Smooth muscle cell (in vitro differentiated cells): ENCODE measurements at regions not wholly inside any gene's neighbourhood (a gene's known extent, or its start where the extent isn't known, plus 50 kb on each side); places are given as distances from the start of the nearest gene placed in this dataset.
"Not testable (repeated sequence)": the region's sequence is repeated elsewhere in the genome, so short reads cannot be mapped to it uniquely, and the experiment has no call there.

Source experiments
- DNase-seq: peaks from one replicate; lab custom pipeline; 2025; ENCODE audit not compliant: unreplicated experiment; lab: John Stamatoyannopoulos, UW
- H2AFZ ChIP-seq: fragments of 200-600 bp; sonication (generic); 2 replicates; pipeline ENCODE4 v1.6.0; 2016; ENCODE audit warnings: antibody characterized with exemption, low read depth, mild to moderate bottlenecking
- H3F3A ChIP-seq: fragments of 200-600 bp; sonication (generic); 2 replicates; pipeline ENCODE4 v1.6.0; 2017; ENCODE audit warnings: antibody characterized with exemption, low read depth
- H3K27ac ChIP-seq: fragments of 200-600 bp; sonication (generic); 2 replicates; pipeline ENCODE4 v1.5.1; 2016; ENCODE audit warnings: low read depth, mild to moderate bottlenecking
- H3K27me3 ChIP-seq: fragments of 200-600 bp; sonication (generic); 2 replicates; pipeline ENCODE4 v1.6.1; 2016; ENCODE audit warnings: low read depth, mild to moderate bottlenecking
- H3K36me3 ChIP-seq: fragments of 200-600 bp; sonication (generic); 2 replicates; pipeline ENCODE4 v1.5.1; 2016; ENCODE audit warnings: low read depth
- H3K4me1 ChIP-seq: fragments of 200-600 bp; sonication (generic); 2 replicates; pipeline ENCODE4 v1.5.1; 2016; ENCODE audit warnings: low read depth
- H3K4me2 ChIP-seq: fragments of 200-600 bp; sonication (generic); 2 replicates; pipeline ENCODE4 v1.6.0; 2016; ENCODE audit warnings: mild to moderate bottlenecking
- H3K4me3 ChIP-seq: fragments of 200-600 bp; sonication (generic); 2 replicates; pipeline ENCODE4 v1.5.1; 2016; ENCODE audit warnings: mild to moderate bottlenecking
- H3K79me2 ChIP-seq: fragments of 200-600 bp; sonication (generic); 2 replicates; pipeline ENCODE4 v1.6.0; 2016; ENCODE audit warnings: low read depth, mild to moderate bottlenecking
- H3K9ac ChIP-seq: fragments of 200-600 bp; sonication (generic); 2 replicates; pipeline ENCODE4 v1.6.0; 2016; ENCODE audit warnings: low read depth
- H3K9me3 ChIP-seq: fragments of 200-600 bp; sonication (generic); replicated peaks from 2 replicates; pipeline ENCODE4 v1.5.1; 2016; ENCODE audit warnings: low read depth
- H4K20me1 ChIP-seq: fragments of 200-600 bp; sonication (generic); 2 replicates; pipeline ENCODE4 v1.6.0; 2016; ENCODE audit warnings: low read depth
- WGBS: methylation state at CpG from one replicate; pipeline ENCODE4 v1.1.7; 2016; ENCODE audit warnings: low lambda C conversion rate; 5-methylcytosine and 5-hydroxymethylcytosine counted together
- TF ChIP-seq, protein P1 (sequence below): fragments of 200-600 bp; sonication (generic); IDR thresholded peaks from 2 replicates; pipeline ENCODE4 v1.5.1; 2017; ENCODE audit warnings: borderline replicate concordance, mild to moderate bottlenecking, antibody characterized with exemption; ENCODE audit not compliant: insufficient read depth, poor library complexity, severe bottlenecking

DNA sequence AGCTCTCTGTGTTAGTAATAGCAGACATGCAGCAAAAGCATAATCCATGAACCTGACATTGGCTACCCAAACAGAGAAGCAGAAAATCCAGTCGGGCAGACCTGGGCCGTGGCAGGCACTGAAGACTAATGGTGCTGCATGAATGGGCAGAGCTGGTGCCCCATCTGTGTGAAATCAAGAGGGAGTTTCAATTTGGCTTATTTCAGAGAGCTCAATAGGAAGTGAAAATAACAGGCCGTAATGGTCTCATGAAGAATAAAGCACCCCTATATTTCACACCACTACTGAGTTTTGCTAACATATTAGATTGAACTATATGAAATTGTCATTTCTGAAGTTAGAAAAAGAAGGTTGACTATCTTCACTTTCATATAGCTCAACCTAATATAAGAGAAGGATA is 149.7 kb downstream of the ENC1 start:
- H3K4me2 ChIP-seq, result no peak overlapping the region
- WGBS, result 73% methylated on average over 3 of the region's 3 CpGs
- no peaks in the 10 kb centered on the region for H3K79me2 ChIP-seq
- H3K9me3 ChIP-seq, result no peaks in the 10 kb centered on the region
- H3K27ac ChIP-seq, result no peak overlapping the region
- no peaks in the 10 kb centered on the region for H3K27me3 ChIP-seq
- no peak overlapping the region for H3K4me3 ChIP-seq
- no peak overlapping the region for H2AFZ ChIP-seq
- no peak overlapping the region for H3K9ac ChIP-seq
- no peaks in the 10 kb centered on the region for H3K4me1 ChIP-seq
- H3F3A ChIP-seq, result no peaks in the 10 kb centered on the region
- H3K36me3 ChIP-seq, result no peaks in the 10 kb centered on the region
- H4K20me1 ChIP-seq, result no peaks in the 10 kb centered on the region
- DNase-seq, result no peak
- TF ChIP-seq, protein P1, sequence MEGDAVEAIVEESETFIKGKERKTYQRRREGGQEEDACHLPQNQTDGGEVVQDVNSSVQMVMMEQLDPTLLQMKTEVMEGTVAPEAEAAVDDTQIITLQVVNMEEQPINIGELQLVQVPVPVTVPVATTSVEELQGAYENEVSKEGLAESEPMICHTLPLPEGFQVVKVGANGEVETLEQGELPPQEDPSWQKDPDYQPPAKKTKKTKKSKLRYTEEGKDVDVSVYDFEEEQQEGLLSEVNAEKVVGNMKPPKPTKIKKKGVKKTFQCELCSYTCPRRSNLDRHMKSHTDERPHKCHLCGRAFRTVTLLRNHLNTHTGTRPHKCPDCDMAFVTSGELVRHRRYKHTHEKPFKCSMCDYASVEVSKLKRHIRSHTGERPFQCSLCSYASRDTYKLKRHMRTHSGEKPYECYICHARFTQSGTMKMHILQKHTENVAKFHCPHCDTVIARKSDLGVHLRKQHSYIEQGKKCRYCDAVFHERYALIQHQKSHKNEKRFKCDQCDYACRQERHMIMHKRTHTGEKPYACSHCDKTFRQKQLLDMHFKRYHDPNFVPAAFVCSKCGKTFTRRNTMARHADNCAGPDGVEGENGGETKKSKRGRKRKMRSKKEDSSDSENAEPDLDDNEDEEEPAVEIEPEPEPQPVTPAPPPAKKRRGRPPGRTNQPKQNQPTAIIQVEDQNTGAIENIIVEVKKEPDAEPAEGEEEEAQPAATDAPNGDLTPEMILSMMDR, result no peak

DNA sequence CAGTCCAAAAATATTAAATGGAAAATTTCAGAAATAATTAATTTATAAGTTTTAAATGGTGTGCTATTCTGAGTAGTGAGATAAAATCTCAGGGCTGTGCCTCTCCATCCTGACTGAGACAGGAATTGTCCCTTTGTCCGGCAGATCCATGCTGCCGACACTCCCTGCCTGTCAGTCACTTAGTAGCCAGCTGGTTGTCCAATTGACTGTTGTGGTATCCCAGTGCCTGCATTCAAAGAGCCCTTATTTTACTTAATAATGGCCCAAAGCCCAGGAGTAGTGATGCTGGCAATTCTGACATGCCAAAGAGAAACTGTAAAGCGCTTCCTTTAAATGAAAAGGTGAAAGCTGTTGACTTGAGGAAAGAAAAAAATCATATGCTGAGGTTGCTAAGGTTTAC is 157.5 kb downstream of the ENC1 start:
- no peak overlapping the region for H3K4me3 ChIP-seq
- no peak overlapping the region for H2AFZ ChIP-seq
- WGBS, result 79% methylated on average over 3 of the region's 3 CpGs
- H3K36me3 ChIP-seq, result no peaks in the 10 kb centered on the region
- H3K27ac ChIP-seq, result no peak overlapping the region
- H4K20me1 ChIP-seq, result no peaks in the 10 kb centered on the region
- no peaks in the 10 kb centered on the region for H3K9me3 ChIP-seq
- no peak overlapping the region for H3K9ac ChIP-seq
- H3K4me1 ChIP-seq, result peaks cover 9% of the 10 kb centered on the region
- H3K27me3 ChIP-seq, result no peaks in the 10 kb centered on the region
- no peak for DNase-seq
- TF ChIP-seq, protein P1, result no peak
- no peak overlapping the region for H3K4me2 ChIP-seq
- no peaks in the 10 kb centered on the region for H3K79me2 ChIP-seq
- no peaks in the 10 kb centered on the region for H3F3A ChIP-seq

DNA sequence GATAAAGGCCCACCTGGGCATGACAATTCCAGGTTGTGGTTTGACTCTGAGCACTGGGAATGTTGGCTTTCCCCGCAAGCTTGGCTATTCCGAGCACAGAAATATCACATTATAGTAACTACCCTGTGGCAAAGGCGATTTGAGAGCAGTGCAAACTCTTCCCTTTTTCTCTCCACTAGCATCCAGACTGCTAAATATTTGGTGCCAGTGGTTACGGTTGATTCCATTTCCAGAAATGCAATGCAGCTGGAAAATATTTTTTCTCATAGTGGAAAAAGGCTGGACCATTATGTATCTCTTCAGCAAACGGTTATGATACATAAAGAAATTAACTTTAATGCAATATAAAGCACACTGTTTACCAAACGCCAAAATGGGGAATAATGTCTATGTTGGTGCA is 158.0 kb downstream of the ENC1 start:
- DNase-seq, result no peak
- no peaks in the 10 kb centered on the region for H3K79me2 ChIP-seq
- 85% methylated on average over 6 of the region's 6 CpGs for whole genome bisulfite sequencing
- H2AFZ ChIP-seq, result no peak overlapping the region
- no peak overlapping the region for H3K9ac ChIP-seq
- no peaks in the 10 kb centered on the region for H3K9me3 ChIP-seq
- H3F3A ChIP-seq, result no peaks in the 10 kb centered on the region
- peaks cover 9% of the 10 kb centered on the region for H3K4me1 ChIP-seq
- TF ChIP-seq, protein P1, result no peak
- H3K27ac ChIP-seq, result no peak overlapping the region
- no peak overlapping the region for H3K4me3 ChIP-seq
- H3K4me2 ChIP-seq, result no peak overlapping the region
- H4K20me1 ChIP-seq, result no peaks in the 10 kb centered on the region
- H3K27me3 ChIP-seq, result no peaks in the 10 kb centered on the region
- H3K36me3 ChIP-seq, result no peaks in the 10 kb centered on the region

DNA sequence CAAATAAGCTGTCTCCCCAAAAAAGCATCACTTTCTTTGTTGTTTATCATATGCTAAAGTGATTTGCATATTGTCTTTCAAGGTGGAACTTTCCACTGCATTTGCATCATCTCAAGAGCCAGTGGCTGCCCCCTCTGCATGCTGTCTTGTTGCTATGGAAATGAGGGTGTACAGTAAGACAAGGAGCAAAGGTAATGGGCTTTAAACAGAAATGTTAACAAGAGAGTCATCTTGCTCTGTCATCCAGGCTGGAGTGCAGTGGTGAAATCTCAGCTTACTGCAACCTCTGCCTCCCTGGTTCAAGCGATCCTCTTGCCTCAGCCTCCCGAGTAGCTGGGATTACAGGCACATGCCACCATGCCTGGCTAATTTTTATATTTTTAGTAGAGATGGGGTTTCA is 159.2 kb downstream of the ENC1 start:
- not testable (repeated sequence) for H4K20me1 ChIP-seq, H3K9me3 ChIP-seq, H3K4me2 ChIP-seq, H3F3A ChIP-seq, H3K27ac ChIP-seq, H3K36me3 ChIP-seq, H3K27me3 ChIP-seq, H3K4me3 ChIP-seq, H3K4me1 ChIP-seq, H3K9ac ChIP-seq, H2AFZ ChIP-seq, H3K79me2 ChIP-seq, DNase-seq
- WGBS, result 96% methylated on average over 2 of the region's 2 CpGs
